Activated CD8-positive, alpha-beta memory T cell treated with anti-CD3 and anti-CD28 coated beads, Interleukin-2, amount 50 U/mL, for 4 hours (primary cell): ENCODE measurements at regions not wholly inside any gene's neighbourhood (a gene's known extent, or its start where the extent isn't known, plus 50 kb on each side); places are given as distances from the start of the nearest gene placed in this dataset.
"Not testable (repeated sequence)": the region's sequence is repeated elsewhere in the genome, so short reads cannot be mapped to it uniquely, and the experiment has no call there.

Source experiments
- DNase-seq: peaks from one replicate; pipeline ENCODE4 v3.0.0-alpha.2; 2020

DNA sequence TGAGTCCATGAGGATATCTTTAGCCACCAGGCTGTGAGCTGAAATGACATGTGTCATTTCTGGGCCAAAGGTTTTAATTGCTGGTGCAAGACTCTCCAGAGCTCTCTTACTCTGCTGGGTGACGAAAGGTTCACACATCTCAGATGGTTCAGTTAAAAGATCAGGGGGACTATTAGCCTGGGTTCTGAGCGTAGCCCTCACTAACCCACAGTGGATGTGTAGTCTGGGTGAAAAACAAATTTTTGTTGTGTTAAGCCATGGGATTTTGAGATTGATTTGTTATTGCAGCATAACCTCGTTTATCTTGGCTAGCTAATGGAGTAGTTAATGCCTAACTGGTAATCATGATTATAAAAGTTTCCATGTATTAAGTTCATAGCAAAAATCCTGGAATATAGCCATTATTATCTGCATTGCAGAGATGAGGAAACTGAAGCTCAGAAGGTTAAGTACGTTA, 251.5 kb downstream of the RMST start:
- no peak for DNase-seq

DNA sequence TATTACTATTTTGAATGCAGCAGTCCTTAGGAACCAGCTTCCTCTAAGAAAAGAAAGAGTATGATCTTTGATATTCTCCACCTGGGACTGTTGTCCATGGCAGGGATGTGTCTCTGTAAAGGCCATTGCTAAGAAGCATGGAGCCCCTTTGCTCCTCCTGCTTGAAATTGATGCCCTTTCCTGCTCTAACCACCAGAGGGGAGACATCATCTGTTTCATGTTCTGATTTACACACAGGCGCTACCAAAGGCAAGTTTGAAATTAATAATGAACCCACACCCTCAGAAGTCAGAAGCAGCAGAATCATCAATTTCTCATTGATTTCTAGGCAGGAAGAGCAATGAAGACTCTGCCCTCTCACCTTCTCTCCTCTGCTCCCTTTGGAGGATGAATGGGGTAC, 253.8 kb downstream of the RMST start:
- no peak for DNase-seq

DNA sequence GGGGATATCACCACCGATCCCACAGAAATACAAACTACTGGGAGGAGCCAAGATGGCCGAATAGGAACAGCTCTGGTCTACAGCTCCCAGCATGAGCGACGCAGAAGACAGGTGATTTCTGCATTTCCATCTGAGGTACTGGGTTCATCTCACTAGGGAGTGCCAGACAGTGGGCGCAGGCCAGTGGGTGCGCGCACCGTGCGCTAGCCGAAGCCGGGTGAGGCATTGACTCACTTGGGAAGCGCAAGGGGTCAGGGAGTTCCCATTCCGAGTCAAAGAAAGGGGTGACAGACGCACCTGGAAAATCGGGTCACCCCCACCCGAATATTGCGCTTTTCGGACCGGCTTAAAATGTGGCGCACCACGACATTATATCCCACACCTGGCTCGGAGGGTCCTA, 261.2 kb downstream of the RMST start:
- not testable (repeated sequence) for DNase-seq

DNA sequence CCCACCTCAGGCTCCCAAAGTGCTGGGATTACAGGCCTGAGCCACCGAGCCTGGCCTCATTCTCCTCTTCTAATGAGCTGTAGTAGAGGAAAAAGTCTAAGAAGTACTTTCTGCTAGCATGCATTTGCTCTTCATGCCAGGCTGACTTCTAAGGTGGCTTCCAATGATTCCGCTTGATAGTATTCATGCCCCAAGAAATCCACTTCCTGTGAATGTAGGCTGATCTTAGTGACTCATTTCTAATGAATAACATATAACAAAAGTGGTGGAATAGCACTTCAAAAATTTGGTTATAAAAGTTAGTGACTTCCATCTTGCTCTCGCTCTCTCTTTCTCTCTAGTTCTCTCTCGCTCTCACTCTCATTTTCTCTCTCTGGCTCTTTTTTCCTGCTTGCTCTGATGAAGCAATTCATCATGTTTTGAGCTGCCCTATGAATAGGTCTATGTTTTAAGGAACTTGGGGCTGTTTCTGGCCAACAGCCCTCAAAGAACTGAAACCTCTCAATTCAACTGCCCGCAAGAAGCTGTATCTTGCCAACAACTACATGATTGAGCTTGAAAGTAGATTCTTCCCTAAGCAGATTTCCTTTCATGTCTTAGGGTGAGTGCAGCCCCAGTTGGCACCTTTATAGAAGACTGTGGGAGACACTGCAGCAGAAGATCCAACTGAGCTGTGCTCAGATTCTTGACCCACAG, 282.9 kb downstream of the RMST start:
- DNase-seq = no peak

DNA sequence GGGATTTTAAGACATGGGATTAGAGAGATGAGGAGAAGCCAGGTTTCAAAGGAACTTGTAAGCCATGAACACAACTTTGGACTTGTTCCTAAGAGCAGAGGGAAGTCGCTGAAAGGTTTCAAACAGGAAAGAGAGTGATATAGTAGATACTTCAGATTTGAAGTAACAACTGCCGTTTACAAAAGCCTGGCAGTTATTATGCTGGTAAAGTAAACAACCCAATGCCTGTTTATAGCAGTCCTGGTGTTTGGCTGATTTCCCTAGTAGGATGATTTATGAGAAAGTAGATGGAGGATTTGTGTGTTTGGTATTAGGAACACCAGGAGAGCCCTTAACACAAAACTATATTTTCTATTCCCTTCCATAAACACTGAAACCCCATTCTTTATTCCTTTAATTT, 285.7 kb downstream of the RMST start:
- no peak for DNase-seq

DNA sequence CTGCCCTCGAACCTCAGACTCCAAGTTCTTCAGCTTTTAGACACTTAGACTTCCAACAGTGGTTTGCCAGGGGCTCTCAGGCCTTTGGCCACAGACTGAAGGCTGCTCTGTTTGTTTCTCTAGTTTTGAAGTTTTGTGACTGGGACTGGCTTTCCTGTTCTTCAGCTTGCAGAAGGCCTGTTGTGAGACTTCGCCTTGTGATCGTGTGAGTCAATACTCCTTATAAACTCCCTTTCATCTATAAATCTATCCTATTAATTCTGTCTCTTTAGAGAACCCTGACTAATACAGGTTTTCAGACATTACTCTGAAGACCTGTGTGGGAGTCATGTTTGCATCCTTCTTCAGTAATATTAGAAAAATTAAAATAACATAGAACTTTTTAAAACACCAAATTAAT, 289.1 kb downstream of the RMST start:
- DNase-seq = no peak

DNA sequence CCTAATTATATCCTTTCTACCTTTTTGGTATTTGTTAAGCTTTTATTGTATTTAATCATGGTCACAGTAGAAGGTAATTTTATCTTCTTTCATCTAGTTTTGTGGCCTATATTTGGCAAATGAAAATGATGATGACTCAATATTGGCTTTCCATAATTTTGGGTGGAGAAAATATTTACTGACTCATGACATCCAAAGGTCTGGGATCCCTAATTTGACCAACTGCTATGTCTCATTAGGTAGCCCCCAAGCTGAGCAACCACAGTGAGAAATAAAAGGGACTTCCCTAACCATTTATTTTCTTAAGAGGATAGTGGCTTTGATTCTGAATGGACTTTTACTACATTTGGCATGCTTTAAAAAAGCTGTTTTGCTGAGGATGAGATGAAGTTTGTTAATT, 289.5 kb downstream of the RMST start:
- DNase-seq = no peak

DNA sequence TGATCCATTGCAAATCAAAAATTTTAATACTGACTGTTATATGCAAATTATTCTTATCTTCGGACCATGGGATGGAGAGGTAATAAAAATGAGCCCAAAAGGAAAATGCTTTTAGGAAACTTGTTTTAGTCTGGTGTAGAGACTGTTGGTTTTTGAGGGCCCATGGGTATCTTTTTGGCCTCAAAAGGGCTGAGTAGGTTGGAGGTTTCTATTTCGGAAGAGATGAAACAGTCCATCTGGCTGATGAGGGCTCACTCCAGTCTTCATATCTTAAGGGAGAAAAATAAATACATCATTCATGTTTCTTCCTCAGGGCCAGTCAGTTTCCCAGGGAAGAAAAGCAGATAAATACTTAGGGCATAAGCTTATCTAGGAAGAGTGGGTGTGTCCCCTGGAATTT, 290.7 kb downstream of the RMST start:
- DNase-seq = no peak

DNA sequence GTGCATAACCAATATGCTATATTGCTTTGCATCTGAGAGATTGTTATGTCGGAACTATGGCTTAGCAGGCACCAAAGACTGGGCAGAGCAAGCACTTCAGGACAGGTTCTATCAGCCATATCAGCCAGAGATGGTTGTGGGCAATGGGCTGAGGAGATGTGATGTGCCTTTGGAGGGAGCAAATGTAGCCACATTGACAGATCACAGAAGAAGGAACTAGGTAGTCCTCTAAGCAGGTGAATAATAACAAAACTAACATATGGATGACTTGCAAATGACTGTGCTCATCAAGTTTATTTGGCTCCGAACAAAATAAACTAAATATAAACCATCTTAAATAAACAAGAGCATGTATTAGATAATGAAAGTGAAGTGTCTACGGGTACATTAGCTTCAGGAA, 291.7 kb downstream of the RMST start:
- DNase-seq = no peak

DNA sequence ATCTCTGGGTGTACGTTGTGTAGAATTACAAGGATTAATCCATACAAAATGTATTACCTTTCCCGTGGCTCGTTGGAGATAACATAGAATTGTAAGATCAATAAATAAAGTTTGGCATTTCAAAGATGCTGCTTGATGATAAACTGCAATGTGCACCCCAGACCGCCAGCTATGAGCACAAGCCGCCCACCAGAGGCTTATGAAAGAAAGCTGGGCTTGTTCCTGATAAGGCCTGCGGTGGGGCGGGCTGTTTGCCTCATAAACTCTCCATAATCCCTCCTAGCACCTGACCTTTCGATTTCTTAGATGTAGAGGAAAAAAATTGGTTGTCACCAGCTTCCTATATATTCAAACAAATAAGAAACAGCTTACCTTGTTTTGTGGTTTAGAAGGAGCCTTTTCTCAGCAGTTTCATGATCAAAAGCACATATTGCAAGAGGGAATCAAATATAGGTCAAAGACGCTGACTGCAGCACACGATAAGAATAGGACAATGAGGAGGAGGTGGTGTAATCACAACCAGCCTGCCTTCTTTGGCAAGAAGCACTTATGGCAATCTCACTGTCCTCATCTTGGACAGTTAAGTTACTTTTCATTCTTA, 293.6 kb downstream of the RMST start:
- no peak for DNase-seq

DNA sequence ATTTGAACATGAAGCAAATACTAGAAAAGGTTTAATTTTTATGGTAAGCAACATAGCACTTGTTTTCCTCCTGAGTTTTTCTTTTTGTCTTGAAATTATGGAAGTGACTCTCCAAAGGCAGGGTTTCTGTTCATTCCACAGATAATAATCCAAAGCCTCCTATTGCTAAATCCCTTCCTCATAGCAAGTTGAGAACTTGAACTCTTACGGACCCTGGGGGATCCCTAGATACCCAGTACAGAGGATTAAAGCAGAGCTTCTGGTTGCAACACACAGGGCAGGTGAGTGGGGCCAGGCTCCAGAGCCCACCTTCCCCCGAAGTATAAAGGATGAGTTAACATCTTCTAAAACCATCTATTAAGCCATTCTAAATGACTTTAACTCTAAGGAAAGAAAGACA, 294.1 kb downstream of the RMST start:
- DNase-seq = no peak

DNA sequence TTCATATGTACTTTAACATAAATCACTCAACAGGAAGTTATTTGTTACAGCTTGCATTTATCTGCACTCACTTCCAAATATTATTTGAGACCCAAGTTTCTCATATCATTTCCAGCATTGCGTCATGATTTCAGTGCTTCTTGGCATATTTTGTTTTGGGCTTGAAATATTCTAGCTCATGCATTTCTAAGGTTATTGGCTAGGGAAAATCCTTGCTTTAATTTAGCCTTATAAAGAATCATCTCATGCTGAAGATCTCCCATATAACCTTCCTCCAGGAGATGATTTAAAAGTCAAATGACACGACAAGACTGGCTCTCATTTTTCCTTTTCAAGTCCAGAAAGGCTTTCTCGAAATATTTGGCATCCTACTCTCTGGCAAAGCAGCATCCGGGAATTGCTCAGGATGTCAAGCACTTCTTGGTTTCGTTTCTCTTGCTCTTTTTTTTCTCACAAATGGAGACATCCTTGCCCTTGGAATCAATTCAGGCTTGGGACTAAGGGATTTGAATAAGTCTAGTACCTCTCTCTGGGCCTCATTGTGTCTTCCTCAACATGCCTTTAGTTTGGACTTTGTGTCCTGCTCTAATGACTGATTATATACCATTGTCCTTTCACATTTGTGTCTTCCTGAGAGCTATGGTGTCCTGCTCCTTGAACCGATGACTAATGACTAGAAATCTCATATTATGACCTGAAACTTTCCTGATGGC, 295.0 kb downstream of the RMST start:
- no peak for DNase-seq

DNA sequence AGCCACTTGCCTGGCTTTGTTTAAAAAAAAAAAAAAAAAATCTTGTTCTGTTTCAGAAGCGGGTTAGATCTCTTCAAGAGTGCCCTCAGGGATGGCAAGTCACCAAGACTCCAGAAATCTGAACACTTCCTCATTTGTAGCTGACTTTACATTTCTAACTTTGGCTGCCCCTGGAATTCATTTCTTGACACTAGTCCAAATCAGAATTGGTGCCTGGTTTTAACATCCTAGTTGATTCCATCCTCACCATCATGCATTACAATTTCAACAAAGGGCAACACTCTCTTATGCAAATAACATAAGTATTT, 295.5 kb downstream of the RMST start:
- DNase-seq = no peak

DNA sequence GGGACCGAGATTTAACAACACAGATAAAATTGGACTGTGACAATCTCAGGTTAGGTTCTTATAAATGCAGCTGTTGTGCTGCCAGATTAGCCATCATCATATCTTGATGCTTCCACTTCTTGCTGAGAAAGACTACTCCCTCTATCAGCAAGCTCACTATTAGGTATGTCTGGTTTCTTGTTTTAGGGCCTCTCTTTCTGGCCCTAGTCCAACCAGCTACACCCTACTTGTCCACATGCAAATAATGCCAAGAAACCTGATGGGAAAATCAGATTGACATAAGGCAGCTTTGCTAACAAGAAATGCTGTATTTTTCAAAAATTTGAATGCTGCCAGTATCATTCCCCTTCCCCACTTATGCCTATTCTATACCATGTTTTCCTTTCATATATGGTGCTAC, 296.0 kb downstream of the RMST start:
- no peak for DNase-seq

DNA sequence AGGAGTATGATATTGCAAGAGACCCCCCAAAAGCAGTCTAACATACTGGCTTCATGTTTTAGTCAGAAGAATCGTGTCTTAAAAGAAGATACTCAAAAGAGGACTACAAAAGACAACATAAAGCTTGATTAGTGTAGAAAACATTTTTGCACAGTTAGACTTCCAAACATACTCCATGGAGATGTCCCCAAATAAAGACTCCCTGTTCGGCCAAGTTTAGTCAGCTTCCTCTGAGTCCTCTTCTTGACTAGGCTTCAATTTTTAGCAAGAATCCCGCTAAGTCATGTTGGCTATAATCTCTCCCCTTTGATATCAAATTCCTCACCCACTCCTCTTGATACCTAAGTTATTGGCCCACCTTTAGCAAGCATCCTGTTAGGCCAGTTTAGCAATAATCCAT, 298.0 kb downstream of the RMST start:
- no peak for DNase-seq

DNA sequence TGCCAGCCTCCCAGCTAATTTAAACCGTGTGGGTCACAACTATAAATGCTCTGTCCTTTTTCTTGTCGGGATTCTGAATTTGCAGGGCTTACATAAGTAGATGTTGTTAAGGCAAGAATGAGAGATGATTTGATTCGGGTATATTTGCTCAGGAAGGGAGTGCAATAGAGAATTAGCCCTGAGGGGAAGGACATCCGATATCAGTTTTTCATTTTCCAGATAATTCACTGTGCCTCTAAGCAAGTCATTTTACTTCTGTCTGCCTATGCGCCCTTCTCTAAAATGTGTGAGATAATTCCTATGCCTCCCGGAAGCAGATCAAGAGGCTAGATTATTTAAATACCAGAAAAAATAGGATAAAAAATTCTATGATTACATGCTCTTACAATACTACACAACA, 300.5 kb downstream of the RMST start:
- DNase-seq = no peak

DNA sequence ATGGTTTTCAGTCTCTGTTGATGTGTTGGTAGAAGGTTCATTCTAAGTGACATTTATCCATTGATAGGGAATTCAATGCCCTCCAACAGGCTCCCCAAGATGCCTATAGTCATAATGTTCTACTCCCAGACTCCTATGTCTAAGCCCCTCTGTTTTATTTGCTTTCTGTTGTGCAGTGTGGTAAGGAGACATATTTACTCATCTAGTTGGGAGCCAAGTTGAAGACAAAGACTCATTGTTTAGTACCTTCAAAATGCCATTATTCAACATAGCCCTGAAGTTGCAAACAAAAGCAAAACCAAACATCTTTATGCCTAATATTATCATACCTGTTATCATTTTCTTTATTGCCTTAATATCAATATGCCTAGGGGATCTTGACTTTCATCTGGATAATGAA, 302.1 kb downstream of the RMST start:
- no peak for DNase-seq

DNA sequence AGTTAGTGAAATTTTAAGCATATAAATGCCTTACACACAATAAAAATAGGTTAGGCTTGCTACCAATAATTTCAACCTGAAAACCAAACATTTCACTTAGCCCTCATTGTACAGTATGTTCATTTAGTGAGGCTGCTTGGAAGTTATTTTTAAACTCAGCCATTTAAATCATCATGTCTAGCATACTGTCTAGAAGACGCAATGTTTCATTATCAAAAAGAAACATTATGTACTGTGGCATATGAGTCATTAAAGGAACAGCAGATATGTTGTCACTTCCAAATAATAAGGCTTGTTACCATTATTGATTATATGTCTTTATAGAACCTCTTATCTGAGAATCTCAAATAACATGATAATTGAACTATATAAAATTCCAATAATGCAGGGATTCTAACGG, 304.7 kb downstream of the RMST start:
- no peak for DNase-seq

DNA sequence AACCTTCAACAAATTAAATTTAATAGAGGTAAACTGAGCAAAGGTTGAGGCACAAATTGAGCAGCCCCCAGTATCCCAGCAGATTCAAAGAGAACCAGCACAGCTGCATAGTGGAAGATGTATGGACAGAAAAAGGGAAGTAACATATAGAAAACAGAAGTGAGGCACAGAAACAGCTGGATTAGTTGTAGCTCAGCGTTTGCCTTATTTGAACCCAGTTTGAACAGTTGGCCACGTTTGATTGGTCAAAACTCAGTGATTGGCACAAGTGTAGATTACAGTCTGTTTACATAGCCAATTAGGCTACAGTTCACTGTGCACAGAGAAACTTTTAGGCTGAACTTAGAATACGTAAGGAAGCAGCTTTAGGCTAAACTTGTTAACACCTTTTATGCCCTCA, 315.5 kb downstream of the RMST start:
- no peak for DNase-seq

DNA sequence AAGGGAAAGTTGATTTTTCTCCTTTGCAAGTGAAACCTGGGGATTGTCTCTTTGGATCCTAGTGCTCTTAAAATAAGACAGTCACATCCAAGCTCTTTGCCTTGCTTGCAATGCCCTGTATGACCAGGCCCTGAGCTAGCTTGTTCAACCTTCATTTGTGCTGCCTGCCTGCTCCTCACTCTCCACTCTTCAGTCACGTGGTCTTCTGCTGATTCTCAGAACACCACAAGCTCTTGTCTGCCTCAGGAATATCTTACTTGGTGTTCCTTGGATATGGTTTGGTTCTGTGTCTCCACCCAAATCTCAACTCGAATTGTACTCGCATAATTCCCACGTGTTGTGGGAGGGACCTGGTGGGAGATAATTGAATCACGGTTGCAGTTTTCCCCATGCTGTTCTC, 318.7 kb downstream of the RMST start:
- DNase-seq = no peak

DNA sequence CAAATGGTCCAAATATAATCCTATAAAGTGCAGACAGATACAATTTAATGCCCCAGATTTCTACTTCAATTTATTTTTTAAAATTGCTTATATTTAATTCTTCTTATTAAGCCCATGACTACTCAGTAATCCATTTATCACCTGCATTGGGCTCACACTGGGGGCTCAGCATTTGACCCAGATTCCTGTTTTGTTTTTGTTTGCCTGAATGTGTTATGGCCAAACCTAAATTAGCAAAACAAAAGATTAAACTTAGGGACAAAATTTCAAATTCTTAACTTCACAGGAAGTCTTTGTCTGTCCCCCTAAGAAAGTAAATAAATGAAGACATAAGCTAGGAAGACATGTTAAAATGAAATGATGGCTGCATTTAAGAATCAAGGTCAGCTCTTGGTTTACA, 322.3 kb downstream of the RMST start:
- DNase-seq = no peak

DNA sequence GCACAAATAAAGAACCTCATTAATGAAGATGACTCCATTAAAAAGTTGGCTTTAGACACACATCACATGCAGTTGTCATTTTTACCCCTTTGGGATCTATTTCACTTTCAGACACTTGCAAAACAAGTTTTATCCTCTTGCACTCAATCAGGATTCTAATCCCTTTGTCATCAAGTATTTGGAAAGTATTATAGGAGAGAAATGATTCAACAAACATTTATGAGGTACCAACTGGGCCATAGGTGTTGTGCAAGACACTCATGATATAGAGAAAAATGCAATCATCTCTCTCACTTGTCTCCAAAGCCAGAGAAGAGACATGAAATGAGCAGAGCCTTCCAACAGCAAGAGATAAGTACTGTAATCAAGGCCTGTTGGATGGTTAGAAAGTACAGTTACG, 327.7 kb downstream of the RMST start:
- DNase-seq = no peak

DNA sequence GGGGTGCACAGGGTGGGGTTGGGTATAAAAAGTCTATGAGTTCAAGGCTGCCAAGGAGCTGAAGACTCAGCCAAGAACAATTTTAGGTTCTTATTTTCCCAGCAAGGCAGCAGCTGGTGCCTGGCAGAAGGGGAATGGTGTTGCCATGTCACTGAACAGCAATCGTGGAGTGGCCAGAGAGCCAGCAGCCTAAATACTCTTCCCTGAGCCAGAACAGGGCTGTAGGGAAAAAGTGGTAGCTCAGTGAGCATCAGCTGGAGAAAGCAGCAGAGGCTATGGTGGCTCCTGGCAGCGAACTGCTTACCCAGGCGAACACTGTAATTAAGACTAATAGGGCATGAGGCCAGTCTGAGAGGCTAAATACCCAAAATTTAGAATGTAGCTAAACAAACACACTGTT, 334.9 kb downstream of the RMST start:
- DNase-seq = no peak

DNA sequence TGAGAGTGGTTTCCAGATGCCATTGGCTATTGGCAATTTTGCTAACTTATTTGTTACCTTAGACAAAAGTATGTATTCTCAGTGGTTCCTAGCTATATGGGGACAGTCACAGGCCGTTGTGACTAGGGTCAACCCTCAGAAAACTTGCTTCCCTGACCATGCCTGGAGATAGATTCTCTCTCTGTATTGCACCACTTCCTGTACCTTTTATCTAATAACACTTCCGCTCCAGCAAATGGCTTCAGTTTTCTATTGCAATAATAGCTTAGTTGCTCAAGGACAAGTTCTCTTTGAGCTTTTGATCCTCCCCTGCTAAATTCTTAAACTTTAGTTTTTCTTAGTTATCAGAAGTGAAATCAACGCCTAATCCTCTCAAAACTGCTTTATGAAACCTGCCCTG, 338.0 kb downstream of the RMST start:
- DNase-seq = no peak
